Thyroid gland (tissue), 4 donors: ENCODE measurements at regions not wholly inside any gene's neighbourhood (a gene's known extent, or its start where the extent isn't known, plus 50 kb on each side); places are given as distances from the start of the nearest gene placed in this dataset.

ENCODE experiments used
- DNase-seq, 2 donors: peaks; one replicate each; pipeline ENCODE4 v3.0.0-alpha.2; 2019
- H3K27ac ChIP-seq, 3 donors: fragments of 200-600 bp; sonication (generic); 1 replicate in 2 of 3; 2 replicates in 1 of 3; pipeline ENCODE4 v1.5.1; 2016 to 2019; ENCODE audit warnings: mild to moderate bottlenecking in 1 of 3, moderate library complexity in 1 of 3
- H3K27me3 ChIP-seq: fragments of 200-600 bp; sonication (generic); one replicate; pipeline ENCODE4 v1.5.1; 2019
- H3K36me3 ChIP-seq, 2 donors: fragments of 200-600 bp; sonication (generic); one replicate each; pipeline ENCODE4 v1.5.1; 2016 to 2019
- H3K4me1 ChIP-seq, 2 donors: fragments of 200-600 bp; sonication (generic); one replicate each; pipeline ENCODE4 v1.5.1; 2017 to 2019
- H3K4me3 ChIP-seq, 3 donors: fragments of 200-600 bp; sonication (generic); replicated peaks in 1 of 3; 1 replicate in 2 of 3; 2 replicates in 1 of 3; pipeline ENCODE4 v1.5.1; 2016; ENCODE audit warnings: mild to moderate bottlenecking in 1 of 3
- H3K9me3 ChIP-seq: fragments of 200-600 bp; sonication (generic); one replicate; pipeline ENCODE4 v1.5.1; 2017
- POLR2A ChIP-seq, 2 donors: fragments of 450-650 bp; IDR thresholded peaks; one replicate each; pipeline ENCODE4 v1.6.1; 2017; ENCODE audit warnings: antibody characterized with exemption in 2 of 2, mild to moderate bottlenecking in 2 of 2, moderate library complexity in 1 of 2
- WGBS, 2 donors: methylation state at CpG; one replicate each; pipeline ENCODE4 v1.1.5; 2017; 5-methylcytosine and 5-hydroxymethylcytosine counted together
- intact Hi-C: fragments of 100-400 bp; cut with DNase I; formaldehyde crosslinking; loops from one replicate; pipeline ENCODE4 v1.15.1; 2023
- TF ChIP-seq, protein P1 (sequence below), 6 experiments: fragments of 200-600 bp in 3 of 6; fragments of 450-650 bp in 3 of 6; sonication (generic) in 3 of 6; IDR thresholded peaks; one replicate each; pipeline ENCODE4 v1.5.1; 2016 to 2019; ENCODE audit warnings: antibody characterized with exemption in 6 of 6, mild to moderate bottlenecking in 2 of 6, inconsistent platforms in 1 of 6, moderate library complexity in 1 of 6

DNA sequence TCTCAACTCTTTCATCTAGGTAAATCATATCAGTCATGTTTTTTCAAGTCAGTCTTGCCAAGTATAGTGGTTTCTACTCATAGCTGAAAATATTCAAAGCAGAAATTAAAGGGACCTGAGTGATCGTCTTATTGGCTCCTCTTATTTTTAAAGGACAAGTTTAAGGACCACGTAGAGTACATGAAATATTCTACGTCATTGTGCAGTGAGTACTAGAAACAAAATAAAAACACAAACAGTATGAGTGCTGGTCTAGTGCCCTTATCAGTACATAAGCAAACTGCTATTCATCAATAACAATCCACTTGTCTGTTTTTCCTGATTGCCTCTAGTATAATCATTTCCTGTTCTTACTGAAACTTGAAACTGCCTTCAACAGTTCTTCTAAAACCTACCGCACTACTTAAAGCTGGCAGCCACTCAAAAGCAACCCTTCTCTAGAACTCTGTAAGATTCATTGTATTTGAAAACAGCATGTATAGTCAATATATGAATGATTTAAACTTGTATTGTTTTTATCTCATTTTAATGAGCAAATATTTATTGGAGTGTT lies 853.7 kb downstream of the TAF11L14 start:
- Histone ChIP-seq H3K9me3 (no peaks in the 10 kb centered on the region), H3K4me3 (no peak overlapping the region), H3K36me3 (no peaks in the 10 kb centered on the region), H3K27me3 (no peaks in the 10 kb centered on the region), H3K4me1 (peaks cover 0 to 4% of the 10 kb centered on the region in 2 donors), H3K27ac (peak overlapping the region in 1 of 3 donors; percentile 20)
- intact Hi-C loops = no loop called here
- 9 to 22% methylated on average over 4 of the region's 4 CpGs for WGBS, 2 donors
- no peak for DNase-seq
- TF ChIP-seq, protein P1, sequence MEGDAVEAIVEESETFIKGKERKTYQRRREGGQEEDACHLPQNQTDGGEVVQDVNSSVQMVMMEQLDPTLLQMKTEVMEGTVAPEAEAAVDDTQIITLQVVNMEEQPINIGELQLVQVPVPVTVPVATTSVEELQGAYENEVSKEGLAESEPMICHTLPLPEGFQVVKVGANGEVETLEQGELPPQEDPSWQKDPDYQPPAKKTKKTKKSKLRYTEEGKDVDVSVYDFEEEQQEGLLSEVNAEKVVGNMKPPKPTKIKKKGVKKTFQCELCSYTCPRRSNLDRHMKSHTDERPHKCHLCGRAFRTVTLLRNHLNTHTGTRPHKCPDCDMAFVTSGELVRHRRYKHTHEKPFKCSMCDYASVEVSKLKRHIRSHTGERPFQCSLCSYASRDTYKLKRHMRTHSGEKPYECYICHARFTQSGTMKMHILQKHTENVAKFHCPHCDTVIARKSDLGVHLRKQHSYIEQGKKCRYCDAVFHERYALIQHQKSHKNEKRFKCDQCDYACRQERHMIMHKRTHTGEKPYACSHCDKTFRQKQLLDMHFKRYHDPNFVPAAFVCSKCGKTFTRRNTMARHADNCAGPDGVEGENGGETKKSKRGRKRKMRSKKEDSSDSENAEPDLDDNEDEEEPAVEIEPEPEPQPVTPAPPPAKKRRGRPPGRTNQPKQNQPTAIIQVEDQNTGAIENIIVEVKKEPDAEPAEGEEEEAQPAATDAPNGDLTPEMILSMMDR (IDR thresholded peaks at IDR 0.05) = no peak
- TF ChIP-seq POLR2A (IDR thresholded peaks at IDR 0.05) = no peak

GRCh38 chr5:18489703-18490102 lies 855.4 kb downstream of the TAF11L14 start:
- Histone ChIP-seq H3K27ac (no peak overlapping the region), H3K4me1 (peaks cover 0 to 4% of the 10 kb centered on the region in 2 donors), H3K4me3 (no peak overlapping the region), H3K36me3 (no peaks in the 10 kb centered on the region), H3K27me3 (no peaks in the 10 kb centered on the region), H3K9me3 (no peaks in the 10 kb centered on the region)
- DNase-seq = no peak
- WGBS, 2 donors = 81 to 88% methylated on average over 1 of the region's 1 CpG
- TF ChIP-seq, protein P1 (IDR thresholded peaks at IDR 0.05) = no peak
- TF ChIP-seq POLR2A (IDR thresholded peaks at IDR 0.05) = no peak
- intact Hi-C loops = no loop called here

DNA sequence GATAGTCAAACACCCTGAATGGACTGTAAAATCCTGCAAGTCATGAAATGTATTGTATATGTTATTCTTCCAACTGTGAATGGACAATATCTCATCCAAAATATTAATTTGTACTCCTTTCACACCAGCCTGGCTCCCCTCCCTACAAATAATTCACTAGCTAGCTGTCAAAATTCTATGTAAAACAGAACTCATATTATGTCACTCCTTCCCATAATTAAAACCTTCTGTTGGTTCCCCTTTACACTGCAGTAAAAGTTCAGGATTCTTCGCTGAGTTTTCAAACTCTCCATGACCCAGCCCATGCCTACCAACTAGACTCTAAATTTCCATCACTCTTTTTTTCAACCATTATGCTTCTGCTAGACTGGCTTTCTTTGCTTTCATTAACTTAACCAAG lies 857.1 kb downstream of the TAF11L14 start:
- intact Hi-C loops = no loop called here
- 76 to 81% methylated on average over 1 of the region's 1 CpG for WGBS, 2 donors
- no peak for TF ChIP-seq POLR2A (IDR thresholded peaks at IDR 0.05)
- TF ChIP-seq, protein P1 (IDR thresholded peaks at IDR 0.05) = no peak
- no peak overlapping the region for H3K4me3 ChIP-seq
- H3K27me3 ChIP-seq = no peaks in the 10 kb centered on the region
- H3K4me1 ChIP-seq = peaks cover 0 to 4% of the 10 kb centered on the region in 2 donors
- no peak for DNase-seq
- no peaks in the 10 kb centered on the region for H3K9me3 ChIP-seq
- no peaks in the 10 kb centered on the region for H3K36me3 ChIP-seq
- no peak overlapping the region for H3K27ac ChIP-seq

DNA sequence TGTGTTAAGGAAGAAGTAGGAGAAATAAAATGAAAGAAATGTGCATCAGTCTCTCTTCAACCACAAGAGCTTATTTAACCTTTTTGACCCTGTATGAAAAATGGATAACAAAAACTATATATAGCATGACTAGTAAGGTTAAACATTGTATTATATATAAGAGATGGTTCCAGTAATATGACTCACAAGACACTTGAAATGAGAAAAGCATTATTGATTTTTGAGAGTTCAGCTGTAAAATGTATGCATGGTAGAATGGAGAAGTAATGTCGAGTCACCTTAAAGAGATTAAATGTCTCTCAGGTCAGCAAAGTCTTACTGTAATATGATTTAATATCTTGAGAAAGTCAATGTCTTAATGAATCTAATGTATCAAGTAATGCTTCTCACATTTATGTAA lies 860.9 kb downstream of the TAF11L14 start:
- Histone ChIP-seq H3K9me3 (no peaks in the 10 kb centered on the region), H3K36me3 (no peaks in the 10 kb centered on the region), H3K4me3 (no peak overlapping the region), H3K27ac (no peak overlapping the region), H3K4me1 (no peaks in the 10 kb centered on the region), H3K27me3 (no peaks in the 10 kb centered on the region)
- intact Hi-C loops = no loop called here
- DNase-seq = no peak
- 89 to 91% methylated on average over 1 of the region's 1 CpG for WGBS, 2 donors
- TF ChIP-seq, protein P1 (IDR thresholded peaks at IDR 0.05) = no peak
- TF ChIP-seq POLR2A (IDR thresholded peaks at IDR 0.05) = no peak

DNA sequence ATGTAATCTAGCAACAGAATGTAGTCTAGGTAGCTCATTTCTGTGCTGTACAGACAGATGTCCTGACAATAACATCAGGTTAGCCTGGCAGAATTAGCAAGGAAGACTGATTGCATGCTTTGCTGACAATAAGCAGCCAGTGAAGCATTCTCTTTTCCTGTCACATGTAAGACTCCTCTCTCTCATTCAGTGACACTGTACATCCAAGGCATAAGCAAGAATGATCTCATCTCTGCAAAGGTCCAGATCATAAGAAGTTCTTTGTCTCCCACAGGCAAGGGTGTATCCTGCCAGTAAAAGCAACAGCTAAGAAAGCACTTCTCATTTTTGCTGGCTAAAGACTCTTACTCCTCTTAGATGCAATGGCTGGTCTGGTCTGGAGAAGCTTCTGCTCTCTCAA lies 861.8 kb downstream of the TAF11L14 start:
- Histone ChIP-seq H3K9me3 (no peaks in the 10 kb centered on the region), H3K27ac (no peak overlapping the region), H3K4me1 (no peaks in the 10 kb centered on the region), H3K36me3 (no peaks in the 10 kb centered on the region), H3K27me3 (no peaks in the 10 kb centered on the region), H3K4me3 (no peak overlapping the region)
- intact Hi-C loops = no loop called here
- no peak for DNase-seq
- TF ChIP-seq POLR2A (IDR thresholded peaks at IDR 0.05) = no peak
- TF ChIP-seq, protein P1 (IDR thresholded peaks at IDR 0.05) = no peak
